SU-DHL-6 (cell line): ENCODE measurements at regions not wholly inside any gene's neighbourhood (a gene's known extent, or its start where the extent isn't known, plus 50 kb on each side); places are given as distances from the start of the nearest gene placed in this dataset.
"Not testable (repeated sequence)": the region's sequence is repeated elsewhere in the genome, so short reads cannot be mapped to it uniquely, and the experiment has no call there.

Experiments
- CTCF ChIP-seq: fragments of 200-600 bp; sonication (generic); IDR thresholded peaks from one replicate; pipeline ENCODE4 v1.5.1; 2017; ENCODE audit warnings: antibody characterized with exemption, mild to moderate bottlenecking, low read length, moderate library complexity; ENCODE audit not compliant: insufficient read depth, poor library complexity, severe bottlenecking
- EZH2phosphoT487 ChIP-seq: fragments of 200-600 bp; sonication (generic), shearing (Covaris generic); conservative IDR thresholded peaks from 2 replicates; pipeline ENCODE4 v1.6.1; 2018; ENCODE audit warnings: mild to moderate bottlenecking, antibody characterized with exemption, low read length, moderate library complexity, mixed read lengths

- not testable (repeated sequence) for TF ChIP-seq CTCF, EZH2phosphoT487
Observed at GRCh38 chr1:102442317-102442716, 445.6 kb upstream of the OLFM3 start.
